ENCODE measurements at regions not wholly inside any gene's neighbourhood (a gene's known extent, or its start where the extent isn't known, plus 50 kb on each side); places are given as distances from the start of the nearest gene placed in this dataset.

DNA sequence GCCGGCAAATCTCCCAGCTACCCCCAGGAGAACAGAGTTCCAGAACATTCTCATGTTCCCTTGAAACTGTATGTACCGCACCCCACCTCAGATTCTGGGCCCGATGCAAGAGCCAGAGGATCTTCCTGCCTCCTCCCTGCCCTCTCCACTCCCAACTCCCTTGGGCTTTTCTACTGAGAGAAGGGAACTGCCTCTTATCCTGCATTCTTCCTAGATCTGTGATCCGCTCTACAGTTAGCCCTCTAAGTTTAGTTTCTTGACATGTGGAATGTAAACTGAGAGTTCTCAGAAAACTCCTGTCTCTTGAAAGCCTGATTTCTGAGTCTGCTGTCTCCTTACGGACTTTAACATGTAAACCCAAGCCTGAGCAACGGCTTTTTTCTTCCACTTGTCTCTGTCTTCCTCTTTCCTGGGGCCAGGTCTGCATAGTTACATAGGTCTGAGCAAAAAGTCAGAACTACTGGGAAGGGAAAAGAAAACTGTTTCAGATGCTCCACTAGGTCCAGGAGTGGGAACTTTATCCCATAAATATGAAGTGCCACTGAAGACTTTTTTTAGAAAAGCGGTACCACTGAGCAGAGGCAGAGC is 86.5 kb upstream of the TNFAIP3 start:
- Histone ChIP-seq H3K36me3 (ENCODE audit: control insufficient read depth, insufficient read depth, low read length) (no peaks in the 10 kb centered on the region), H3K9me3 (no peaks in the 10 kb centered on the region), H3K27me3 (replicated peaks; ENCODE audit: control insufficient read depth, insufficient read depth, low read length) (no peaks in the 10 kb centered on the region), H3K4me3 (ENCODE audit: low read depth, low read length) (no peak overlapping the region), H3K4me1 (peaks cover 18% of the 10 kb centered on the region)
- no peak for DNase-seq
- peaks cover 18% of the 10 kb centered on the region for H3K4me1 Mint-ChIP-seq (ENCODE audit: low read depth, unreplicated experiment)
- no peak overlapping the region for H3K27ac Mint-ChIP-seq (ENCODE audit: unreplicated experiment)
- H3K9me3 Mint-ChIP-seq (ENCODE audit: unreplicated experiment): no peaks in the 10 kb centered on the region
- TF ChIP-seq, protein P1, sequence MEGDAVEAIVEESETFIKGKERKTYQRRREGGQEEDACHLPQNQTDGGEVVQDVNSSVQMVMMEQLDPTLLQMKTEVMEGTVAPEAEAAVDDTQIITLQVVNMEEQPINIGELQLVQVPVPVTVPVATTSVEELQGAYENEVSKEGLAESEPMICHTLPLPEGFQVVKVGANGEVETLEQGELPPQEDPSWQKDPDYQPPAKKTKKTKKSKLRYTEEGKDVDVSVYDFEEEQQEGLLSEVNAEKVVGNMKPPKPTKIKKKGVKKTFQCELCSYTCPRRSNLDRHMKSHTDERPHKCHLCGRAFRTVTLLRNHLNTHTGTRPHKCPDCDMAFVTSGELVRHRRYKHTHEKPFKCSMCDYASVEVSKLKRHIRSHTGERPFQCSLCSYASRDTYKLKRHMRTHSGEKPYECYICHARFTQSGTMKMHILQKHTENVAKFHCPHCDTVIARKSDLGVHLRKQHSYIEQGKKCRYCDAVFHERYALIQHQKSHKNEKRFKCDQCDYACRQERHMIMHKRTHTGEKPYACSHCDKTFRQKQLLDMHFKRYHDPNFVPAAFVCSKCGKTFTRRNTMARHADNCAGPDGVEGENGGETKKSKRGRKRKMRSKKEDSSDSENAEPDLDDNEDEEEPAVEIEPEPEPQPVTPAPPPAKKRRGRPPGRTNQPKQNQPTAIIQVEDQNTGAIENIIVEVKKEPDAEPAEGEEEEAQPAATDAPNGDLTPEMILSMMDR (IDR thresholded peaks at IDR 0.05; ENCODE audit: insufficient read depth in 1 of 2, low read depth in 1 of 2, low read length in 1 of 2, severe bottlenecking in 1 of 2, unreplicated experiment in 1 of 2): no peak
- no peaks in the 10 kb centered on the region for H3K27me3 Mint-ChIP-seq (ENCODE audit: insufficient read depth, unreplicated experiment)
- no peaks in the 10 kb centered on the region for H3K36me3 Mint-ChIP-seq (ENCODE audit: insufficient read depth, unreplicated experiment)
- H3K4me3 Mint-ChIP-seq (ENCODE audit: unreplicated experiment): no peak overlapping the region
- intact Hi-C loops (cut with micrococcal nuclease; ENCODE audit: unreplicated experiment): no loop called here
- ChIA-PET CTCF (no interaction called here), POLR2A (no interaction called here)
- BruUV-seq (replicated peaks): no TSS peak

DNA sequence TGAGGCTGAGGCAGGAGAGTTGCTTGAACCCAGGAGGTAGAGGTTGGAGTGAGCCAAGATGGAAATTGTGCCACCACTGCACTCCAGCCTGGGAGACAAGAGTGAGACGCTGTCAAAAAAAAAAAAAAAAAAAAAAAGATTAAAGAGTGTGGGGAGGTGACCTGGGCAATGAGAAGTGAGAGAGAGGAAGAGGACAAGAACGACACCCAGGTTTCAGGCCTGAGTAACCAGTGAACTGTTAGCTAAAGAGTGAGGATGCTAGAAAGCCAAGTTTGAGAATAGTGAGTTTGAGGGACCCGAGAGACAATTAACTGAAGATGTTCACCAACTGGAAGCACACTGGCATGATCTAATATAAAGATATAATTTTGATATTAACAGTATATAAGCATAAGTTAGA is 85.4 kb upstream of the TNFAIP3 start:
- TF ChIP-seq, protein P1 (IDR thresholded peaks at IDR 0.05; ENCODE audit: insufficient read depth in 1 of 2, low read depth in 1 of 2, low read length in 1 of 2, severe bottlenecking in 1 of 2, unreplicated experiment in 1 of 2): no peak
- no peaks in the 10 kb centered on the region for H3K27me3 ChIP-seq (replicated peaks; ENCODE audit: control insufficient read depth, insufficient read depth, low read length)
- CTCF ChIA-PET: no interaction called here
- H3K36me3 ChIP-seq (ENCODE audit: control insufficient read depth, insufficient read depth, low read length): no peaks in the 10 kb centered on the region
- no peak for DNase-seq
- no peaks in the 10 kb centered on the region for H3K9me3 Mint-ChIP-seq (ENCODE audit: unreplicated experiment)
- no peak overlapping the region for H3K27ac Mint-ChIP-seq (ENCODE audit: unreplicated experiment)
- H3K9me3 ChIP-seq: no peaks in the 10 kb centered on the region
- intact Hi-C loops (cut with micrococcal nuclease; ENCODE audit: unreplicated experiment): no loop called here
- H3K36me3 Mint-ChIP-seq (ENCODE audit: insufficient read depth, unreplicated experiment): no peaks in the 10 kb centered on the region
- H3K27me3 Mint-ChIP-seq (ENCODE audit: insufficient read depth, unreplicated experiment): no peaks in the 10 kb centered on the region
- H3K4me3 Mint-ChIP-seq (ENCODE audit: unreplicated experiment): no peak overlapping the region
- peaks cover 18% of the 10 kb centered on the region for H3K4me1 Mint-ChIP-seq (ENCODE audit: low read depth, unreplicated experiment)
- POLR2A ChIA-PET: no interaction called here
- H3K4me3 ChIP-seq (ENCODE audit: low read depth, low read length): no peak overlapping the region
- peaks cover 18% of the 10 kb centered on the region for H3K4me1 ChIP-seq
- BruUV-seq (replicated peaks): no TSS peak

DNA sequence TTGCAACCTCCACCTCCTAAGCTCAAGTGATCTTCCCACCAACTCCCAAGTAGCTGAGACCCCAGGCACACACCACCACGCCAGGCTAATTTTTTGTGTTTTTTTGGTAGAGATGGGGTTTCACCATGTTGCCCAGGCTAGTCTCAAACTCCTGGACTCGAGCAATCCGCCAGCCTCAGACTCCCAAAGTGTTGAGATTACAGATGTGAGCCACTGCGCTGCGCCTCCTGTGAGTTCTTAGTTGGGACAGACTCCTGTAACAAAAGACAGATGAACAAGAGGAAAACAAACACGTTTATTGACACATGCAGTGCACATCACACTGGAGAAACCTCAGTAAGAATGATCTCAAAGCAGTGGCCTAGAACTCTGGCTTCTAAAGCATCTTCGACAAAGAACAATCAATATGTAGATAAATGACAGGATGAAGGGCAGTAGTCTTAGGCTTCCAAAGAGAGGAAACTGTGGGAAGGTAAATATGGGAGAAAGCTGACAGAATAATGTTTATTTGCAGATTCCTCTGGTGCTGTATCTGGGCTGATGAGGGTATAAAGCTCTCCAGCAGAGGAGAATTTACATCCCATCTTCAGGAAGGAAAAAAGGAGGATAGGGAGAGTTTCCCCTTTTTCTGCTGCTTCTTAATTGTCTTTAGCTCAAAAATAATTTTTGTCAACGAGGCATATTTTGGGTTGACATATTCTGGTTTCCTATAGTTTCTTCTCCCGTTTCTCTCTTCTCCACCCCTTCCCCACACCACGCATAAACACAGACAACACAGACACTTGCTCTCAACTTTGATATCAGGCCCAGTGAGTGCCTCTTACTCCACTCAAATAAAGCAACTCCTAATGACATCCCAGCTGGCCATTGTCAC is 84.7 kb upstream of the TNFAIP3 start:
- no TSS peak for BruUV-seq (replicated peaks)
- no peaks in the 10 kb centered on the region for H3K9me3 Mint-ChIP-seq (ENCODE audit: unreplicated experiment)
- TF ChIP-seq, protein P1 (IDR thresholded peaks at IDR 0.05; ENCODE audit: insufficient read depth in 1 of 2, low read depth in 1 of 2, low read length in 1 of 2, severe bottlenecking in 1 of 2, unreplicated experiment in 1 of 2): no peak
- H3K27me3 ChIP-seq (replicated peaks; ENCODE audit: control insufficient read depth, insufficient read depth, low read length): no peaks in the 10 kb centered on the region
- CTCF ChIA-PET: no interaction called here
- H3K27ac Mint-ChIP-seq (ENCODE audit: unreplicated experiment): no peak overlapping the region
- no peaks in the 10 kb centered on the region for H3K27me3 Mint-ChIP-seq (ENCODE audit: insufficient read depth, unreplicated experiment)
- no peaks in the 10 kb centered on the region for H3K36me3 ChIP-seq (ENCODE audit: control insufficient read depth, insufficient read depth, low read length)
- peaks cover 13% of the 10 kb centered on the region for H3K4me1 Mint-ChIP-seq (ENCODE audit: low read depth, unreplicated experiment)
- intact Hi-C loops (cut with micrococcal nuclease; ENCODE audit: unreplicated experiment): no loop called here
- no peak overlapping the region for H3K4me3 Mint-ChIP-seq (ENCODE audit: unreplicated experiment)
- no peak for DNase-seq
- H3K36me3 Mint-ChIP-seq (ENCODE audit: insufficient read depth, unreplicated experiment): no peaks in the 10 kb centered on the region
- H3K4me3 ChIP-seq (ENCODE audit: low read depth, low read length): no peak overlapping the region
- POLR2A ChIA-PET: no interaction called here
- H3K4me1 ChIP-seq: peaks cover 12% of the 10 kb centered on the region
- no peaks in the 10 kb centered on the region for H3K9me3 ChIP-seq

Data from Caco-2 (cell line).